ENCODE measurements at regions not wholly inside any gene's neighbourhood (a gene's known extent, or its start where the extent isn't known, plus 50 kb on each side); places are given as distances from the start of the nearest gene placed in this dataset.

GRCh38 chr2:240278661-240279060, 138.2 kb upstream of the OTOS start:
- Histone ChIP-seq H3K9ac (ENCODE audit: low read depth, low read length) (no peak overlapping the region), H3K4me1 (ENCODE audit: insufficient read depth, low read length) (no peaks in the 10 kb centered on the region), H3K36me3 (ENCODE audit: insufficient read depth, low read length) (no peaks in the 10 kb centered on the region), H3K9me3 (ENCODE audit: control insufficient read depth, insufficient read depth, low read length) (no peaks in the 10 kb centered on the region; the same call in 1 of the 2 replicates)

- Histone ChIP-seq H3K4me1 (ENCODE audit: insufficient read depth, low read length) (no peaks in the 10 kb centered on the region), H3K9ac (ENCODE audit: low read depth, low read length) (no peak overlapping the region), H3K9me3 (ENCODE audit: control insufficient read depth, insufficient read depth, low read length) (no peaks in the 10 kb centered on the region; the same call in 1 of the 2 replicates), H3K36me3 (ENCODE audit: insufficient read depth, low read length) (no peaks in the 10 kb centered on the region)
Observed at GRCh38 chr2:240280621-240281020, 140.2 kb upstream of the OTOS start.

- H3K36me3 ChIP-seq (ENCODE audit: insufficient read depth, low read length) = no peaks in the 10 kb centered on the region
- H3K4me1 ChIP-seq (ENCODE audit: insufficient read depth, low read length) = no peaks in the 10 kb centered on the region
- no peak overlapping the region for H3K9ac ChIP-seq (ENCODE audit: low read depth, low read length)
- H3K9me3 ChIP-seq (ENCODE audit: control insufficient read depth, insufficient read depth, low read length) = no peaks in the 10 kb centered on the region
Observed at GRCh38 chr2:240284503-240285259, 144.2 kb upstream of the OTOS start.

- no peaks in the 10 kb centered on the region for H3K9me3 ChIP-seq (ENCODE audit: control insufficient read depth, insufficient read depth, low read length)
Observed at GRCh38 chr2:240285725-240286124, 145.3 kb upstream of the OTOS start.

GRCh38 chr2:240286596-240286995, 146.1 kb upstream of the OTOS start:
- Histone ChIP-seq H3K4me1 (ENCODE audit: insufficient read depth, low read length) (0 out of 2 replicates have a peak, but pooled peaks cover 3% of the 10 kb centered on the region), H3K9ac (ENCODE audit: low read depth, low read length) (no peak overlapping the region), H3K9me3 (ENCODE audit: control insufficient read depth, insufficient read depth, low read length) (no peaks in the 10 kb centered on the region), H3K36me3 (ENCODE audit: insufficient read depth, low read length) (no peaks in the 10 kb centered on the region)

More at GRCh38 chr2:240285725-240286124, 145.3 kb upstream of the OTOS start:
- H3K4me1 ChIP-seq (ENCODE audit: insufficient read depth, low read length) = no peaks in the 10 kb centered on the region
- H3K36me3 ChIP-seq (ENCODE audit: insufficient read depth, low read length) = no peaks in the 10 kb centered on the region
- H3K9ac ChIP-seq (ENCODE audit: low read depth, low read length) = no peak overlapping the region

GRCh38 chr2:240287011-240287410, 146.6 kb upstream of the OTOS start:
- no peaks in the 10 kb centered on the region for H3K36me3 ChIP-seq (ENCODE audit: insufficient read depth, low read length)
- no peak overlapping the region for H3K9ac ChIP-seq (ENCODE audit: low read depth, low read length)
- H3K9me3 ChIP-seq (ENCODE audit: control insufficient read depth, insufficient read depth, low read length) = no peaks in the 10 kb centered on the region
- H3K4me1 ChIP-seq (ENCODE audit: insufficient read depth, low read length) = peaks cover 3% of the 10 kb centered on the region; the same call in 1 of the 2 replicates

- H3K36me3 ChIP-seq (ENCODE audit: insufficient read depth, low read length) = no peaks in the 10 kb centered on the region
- peaks cover 3% of the 10 kb centered on the region; the same call in 1 of the 2 replicates for H3K4me1 ChIP-seq (ENCODE audit: insufficient read depth, low read length)
- no peaks in the 10 kb centered on the region for H3K9me3 ChIP-seq (ENCODE audit: control insufficient read depth, insufficient read depth, low read length)
- H3K9ac ChIP-seq (ENCODE audit: low read depth, low read length) = no peak overlapping the region
Observed at GRCh38 chr2:240287496-240288086, 147.1 kb upstream of the OTOS start.

- Histone ChIP-seq H3K4me1 (ENCODE audit: insufficient read depth, low read length) (peaks cover 3% of the 10 kb centered on the region; the same call in 1 of the 2 replicates), H3K9ac (ENCODE audit: low read depth, low read length) (no peak overlapping the region), H3K9me3 (ENCODE audit: control insufficient read depth, insufficient read depth, low read length) (no peaks in the 10 kb centered on the region), H3K36me3 (ENCODE audit: insufficient read depth, low read length) (no peaks in the 10 kb centered on the region)
Observed at GRCh38 chr2:240288087-240288521, 147.4 kb upstream of the GPC1 start.

GRCh38 chr2:240289701-240290431, 145.6 kb upstream of the GPC1 start:
- Histone ChIP-seq H3K9me3 (ENCODE audit: control insufficient read depth, insufficient read depth, low read length) (no peaks in the 10 kb centered on the region), H3K4me1 (ENCODE audit: insufficient read depth, low read length) (peaks cover 3% of the 10 kb centered on the region; the same call in 1 of the 2 replicates), H3K36me3 (ENCODE audit: insufficient read depth, low read length) (no peaks in the 10 kb centered on the region), H3K9ac (ENCODE audit: low read depth, low read length) (no peak overlapping the region)

GRCh38 chr2:240290432-240291336, 144.8 kb upstream of the GPC1 start:
- Histone ChIP-seq H3K9ac (ENCODE audit: low read depth, low read length) (no peak overlapping the region), H3K4me1 (ENCODE audit: insufficient read depth, low read length) (peaks cover 3% of the 10 kb centered on the region; the same call in 1 of the 2 replicates), H3K9me3 (ENCODE audit: control insufficient read depth, insufficient read depth, low read length) (no peaks in the 10 kb centered on the region), H3K36me3 (ENCODE audit: insufficient read depth, low read length) (no peaks in the 10 kb centered on the region)

GRCh38 chr2:240291337-240292034, 144.0 kb upstream of the GPC1 start:
- H3K4me1 ChIP-seq (ENCODE audit: insufficient read depth, low read length) = peaks cover 3% of the 10 kb centered on the region; the same call in 1 of the 2 replicates
- no peak overlapping the region for H3K9ac ChIP-seq (ENCODE audit: low read depth, low read length)
- no peaks in the 10 kb centered on the region for H3K36me3 ChIP-seq (ENCODE audit: insufficient read depth, low read length)
- no peaks in the 10 kb centered on the region for H3K9me3 ChIP-seq (ENCODE audit: control insufficient read depth, insufficient read depth, low read length)

GRCh38 chr2:240292035-240292574, 143.4 kb upstream of the GPC1 start:
- Histone ChIP-seq H3K36me3 (ENCODE audit: insufficient read depth, low read length) (no peaks in the 10 kb centered on the region), H3K9me3 (ENCODE audit: control insufficient read depth, insufficient read depth, low read length) (no peaks in the 10 kb centered on the region), H3K9ac (ENCODE audit: low read depth, low read length) (no peak overlapping the region), H3K4me1 (ENCODE audit: insufficient read depth, low read length) (peaks cover 3% of the 10 kb centered on the region; the same call in 1 of the 2 replicates)

Data from ES-I3 (cell line).